ENCODE measurements at regions not wholly inside any gene's neighbourhood (a gene's known extent, or its start where the extent isn't known, plus 50 kb on each side); places are given as distances from the start of the nearest gene placed in this dataset.

GRCh38 chr14:21993837-21994236, 320.2 kb upstream of the OR4E1 start:
- no peak for TF ChIP-seq CTCF (conservative IDR thresholded peaks at IDR 0.05; ENCODE audit: low read length)
- TF ChIP-seq EZH2phosphoT487 (IDR thresholded peaks at IDR 0.05; ENCODE audit: borderline replicate concordance), result no peak
- Histone ChIP-seq H3K9ac (ENCODE audit: low read depth, low read length, poor library complexity, severe bottlenecking) (no peak overlapping the region), H3K79me2 (ENCODE audit: insufficient read depth, low read length) (no peaks in the 10 kb centered on the region), H3K9me3 (ENCODE audit: insufficient read depth, low read depth, low read length) (no peaks in the 10 kb centered on the region), H3K9me2 (replicated peaks; ENCODE audit: low read depth, low read length) (no peaks in the 10 kb centered on the region), H2AFZ (ENCODE audit: low read length) (no peak overlapping the region), H3K27me3 (ENCODE audit: insufficient read depth, low read length, poor library complexity, severe bottlenecking) (no peaks in the 10 kb centered on the region), H4K20me1 (ENCODE audit: insufficient read depth, low read length, poor library complexity, severe bottlenecking) (no peaks in the 10 kb centered on the region), H3K36me3 (ENCODE audit: insufficient read depth, low read length) (no peaks in the 10 kb centered on the region), H3K4me2 (ENCODE audit: low read depth, low read length, poor library complexity, severe bottlenecking) (no peak overlapping the region), H3K4me1 (ENCODE audit: insufficient read depth, low read length, poor library complexity, severe bottlenecking) (peaks cover 28% of the 10 kb centered on the region), H3F3A (ENCODE audit: low read depth) (no peaks in the 10 kb centered on the region), H3K4me3 (ENCODE audit: low read length, poor library complexity, severe bottlenecking) (no peak overlapping the region)

GRCh38 chr14:21993070-21993469, 319.5 kb upstream of the OR4E1 start:
- Histone ChIP-seq H3K79me2 (ENCODE audit: insufficient read depth, low read length) (no peaks in the 10 kb centered on the region), H3K9me2 (replicated peaks; ENCODE audit: low read depth, low read length) (no peaks in the 10 kb centered on the region), H3K27me3 (ENCODE audit: insufficient read depth, low read length, poor library complexity, severe bottlenecking) (no peaks in the 10 kb centered on the region), H2AFZ (ENCODE audit: low read length) (no peak overlapping the region), H3K4me3 (ENCODE audit: low read length, poor library complexity, severe bottlenecking) (no peak overlapping the region), H3F3A (ENCODE audit: low read depth) (no peaks in the 10 kb centered on the region), H3K4me2 (ENCODE audit: low read depth, low read length, poor library complexity, severe bottlenecking) (no peak overlapping the region), H4K20me1 (ENCODE audit: insufficient read depth, low read length, poor library complexity, severe bottlenecking) (no peaks in the 10 kb centered on the region), H3K36me3 (ENCODE audit: insufficient read depth, low read length) (no peaks in the 10 kb centered on the region), H3K9me3 (ENCODE audit: insufficient read depth, low read depth, low read length) (no peaks in the 10 kb centered on the region), H3K9ac (ENCODE audit: low read depth, low read length, poor library complexity, severe bottlenecking) (no peak overlapping the region), H3K4me1 (ENCODE audit: insufficient read depth, low read length, poor library complexity, severe bottlenecking) (peaks cover 29% of the 10 kb centered on the region)
- no peak for TF ChIP-seq EZH2phosphoT487 (IDR thresholded peaks at IDR 0.05; ENCODE audit: borderline replicate concordance)
- no peak for TF ChIP-seq CTCF (conservative IDR thresholded peaks at IDR 0.05; ENCODE audit: low read length)

- Histone ChIP-seq H3K9me3 (ENCODE audit: insufficient read depth, low read depth, low read length) (no peaks in the 10 kb centered on the region), H3K4me2 (ENCODE audit: low read depth, low read length, poor library complexity, severe bottlenecking) (peak overlapping the region; percentile 45), H3K4me3 (ENCODE audit: low read length, poor library complexity, severe bottlenecking) (no peak overlapping the region), H4K20me1 (ENCODE audit: insufficient read depth, low read length, poor library complexity, severe bottlenecking) (no peaks in the 10 kb centered on the region), H3F3A (ENCODE audit: low read depth) (no peaks in the 10 kb centered on the region), H2AFZ (ENCODE audit: low read length) (no peak overlapping the region), H3K9me2 (replicated peaks; ENCODE audit: low read depth, low read length) (no peaks in the 10 kb centered on the region), H3K36me3 (ENCODE audit: insufficient read depth, low read length) (no peaks in the 10 kb centered on the region), H3K27me3 (ENCODE audit: insufficient read depth, low read length, poor library complexity, severe bottlenecking) (no peaks in the 10 kb centered on the region), H3K9ac (ENCODE audit: low read depth, low read length, poor library complexity, severe bottlenecking) (no peak overlapping the region), H3K79me2 (ENCODE audit: insufficient read depth, low read length) (no peaks in the 10 kb centered on the region), H3K4me1 (ENCODE audit: insufficient read depth, low read length, poor library complexity, severe bottlenecking) (peaks cover 15% of the 10 kb centered on the region)
- TF ChIP-seq CTCF (conservative IDR thresholded peaks at IDR 0.05; ENCODE audit: low read length) (no peak), EZH2phosphoT487 (IDR thresholded peaks at IDR 0.05; ENCODE audit: borderline replicate concordance) (no peak)
Measured at GRCh38 chr14:21991130-21991529, 317.5 kb upstream of the OR4E1 start.

Measured in Loucy (cell line).